ENCODE measurements at regions not wholly inside any gene's neighbourhood (a gene's known extent, or its start where the extent isn't known, plus 50 kb on each side); places are given as distances from the start of the nearest gene placed in this dataset.

DNA sequence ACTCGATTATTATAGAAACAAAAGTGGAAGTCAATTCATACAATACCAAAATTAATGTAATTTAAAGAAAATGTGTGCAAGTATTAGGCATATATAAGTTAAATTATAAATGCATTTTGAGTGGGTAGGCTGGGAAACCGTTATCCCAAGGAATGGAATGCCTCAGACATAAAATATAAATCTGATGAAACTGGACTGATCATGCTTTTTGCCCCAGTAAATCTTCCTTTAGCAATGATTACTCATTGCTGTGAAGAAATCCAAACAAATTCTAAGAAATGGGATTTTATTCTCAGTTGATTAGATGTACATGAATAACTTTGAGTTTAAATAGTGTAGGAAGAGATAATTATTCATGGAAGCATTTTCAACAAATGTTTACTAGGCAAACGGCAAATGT, 185.5 kb upstream of the KCNMB2 start:
- Mint-ChIP-seq H3K4me1 (peaks cover 9% of the 10 kb centered on the region), H3K27me3 (ENCODE audit: low read depth) (no peaks in the 10 kb centered on the region; the same call in 1 of the 2 replicates), H3K36me3 (peaks cover 8% of the 10 kb centered on the region; the same call in 1 of the 2 replicates), H3K4me3 (no peak overlapping the region), H3K27ac (no peak overlapping the region; the same call in 1 of the 2 replicates), H3K9me3 (peaks cover 13% of the 10 kb centered on the region)
- no peak for TF ChIP-seq NFYB (CRISPR knock-in tag; conservative IDR thresholded peaks at IDR 0.05; ENCODE audit: low read depth)
- TF ChIP-seq, protein P1, sequence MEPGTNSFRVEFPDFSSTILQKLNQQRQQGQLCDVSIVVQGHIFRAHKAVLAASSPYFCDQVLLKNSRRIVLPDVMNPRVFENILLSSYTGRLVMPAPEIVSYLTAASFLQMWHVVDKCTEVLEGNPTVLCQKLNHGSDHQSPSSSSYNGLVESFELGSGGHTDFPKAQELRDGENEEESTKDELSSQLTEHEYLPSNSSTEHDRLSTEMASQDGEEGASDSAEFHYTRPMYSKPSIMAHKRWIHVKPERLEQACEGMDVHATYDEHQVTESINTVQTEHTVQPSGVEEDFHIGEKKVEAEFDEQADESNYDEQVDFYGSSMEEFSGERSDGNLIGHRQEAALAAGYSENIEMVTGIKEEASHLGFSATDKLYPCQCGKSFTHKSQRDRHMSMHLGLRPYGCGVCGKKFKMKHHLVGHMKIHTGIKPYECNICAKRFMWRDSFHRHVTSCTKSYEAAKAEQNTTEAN (CRISPR knock-in tag; IDR thresholded peaks at IDR 0.05): no peak
- TF ChIP-seq, protein P2, sequence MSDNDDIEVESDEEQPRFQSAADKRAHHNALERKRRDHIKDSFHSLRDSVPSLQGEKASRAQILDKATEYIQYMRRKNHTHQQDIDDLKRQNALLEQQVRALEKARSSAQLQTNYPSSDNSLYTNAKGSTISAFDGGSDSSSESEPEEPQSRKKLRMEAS (CRISPR knock-in tag; IDR thresholded peaks at IDR 0.05): no peak
- TF ChIP-seq, protein P3, sequence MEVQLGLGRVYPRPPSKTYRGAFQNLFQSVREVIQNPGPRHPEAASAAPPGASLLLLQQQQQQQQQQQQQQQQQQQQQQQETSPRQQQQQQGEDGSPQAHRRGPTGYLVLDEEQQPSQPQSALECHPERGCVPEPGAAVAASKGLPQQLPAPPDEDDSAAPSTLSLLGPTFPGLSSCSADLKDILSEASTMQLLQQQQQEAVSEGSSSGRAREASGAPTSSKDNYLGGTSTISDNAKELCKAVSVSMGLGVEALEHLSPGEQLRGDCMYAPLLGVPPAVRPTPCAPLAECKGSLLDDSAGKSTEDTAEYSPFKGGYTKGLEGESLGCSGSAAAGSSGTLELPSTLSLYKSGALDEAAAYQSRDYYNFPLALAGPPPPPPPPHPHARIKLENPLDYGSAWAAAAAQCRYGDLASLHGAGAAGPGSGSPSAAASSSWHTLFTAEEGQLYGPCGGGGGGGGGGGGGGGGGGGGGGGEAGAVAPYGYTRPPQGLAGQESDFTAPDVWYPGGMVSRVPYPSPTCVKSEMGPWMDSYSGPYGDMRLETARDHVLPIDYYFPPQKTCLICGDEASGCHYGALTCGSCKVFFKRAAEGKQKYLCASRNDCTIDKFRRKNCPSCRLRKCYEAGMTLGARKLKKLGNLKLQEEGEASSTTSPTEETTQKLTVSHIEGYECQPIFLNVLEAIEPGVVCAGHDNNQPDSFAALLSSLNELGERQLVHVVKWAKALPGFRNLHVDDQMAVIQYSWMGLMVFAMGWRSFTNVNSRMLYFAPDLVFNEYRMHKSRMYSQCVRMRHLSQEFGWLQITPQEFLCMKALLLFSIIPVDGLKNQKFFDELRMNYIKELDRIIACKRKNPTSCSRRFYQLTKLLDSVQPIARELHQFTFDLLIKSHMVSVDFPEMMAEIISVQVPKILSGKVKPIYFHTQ (CRISPR knock-in tag; IDR thresholded peaks at IDR 0.05): no peak
- TF ChIP-seq NR1H2 (CRISPR knock-in tag; IDR thresholded peaks at IDR 0.05): no peak
- TF ChIP-seq, protein P4, sequence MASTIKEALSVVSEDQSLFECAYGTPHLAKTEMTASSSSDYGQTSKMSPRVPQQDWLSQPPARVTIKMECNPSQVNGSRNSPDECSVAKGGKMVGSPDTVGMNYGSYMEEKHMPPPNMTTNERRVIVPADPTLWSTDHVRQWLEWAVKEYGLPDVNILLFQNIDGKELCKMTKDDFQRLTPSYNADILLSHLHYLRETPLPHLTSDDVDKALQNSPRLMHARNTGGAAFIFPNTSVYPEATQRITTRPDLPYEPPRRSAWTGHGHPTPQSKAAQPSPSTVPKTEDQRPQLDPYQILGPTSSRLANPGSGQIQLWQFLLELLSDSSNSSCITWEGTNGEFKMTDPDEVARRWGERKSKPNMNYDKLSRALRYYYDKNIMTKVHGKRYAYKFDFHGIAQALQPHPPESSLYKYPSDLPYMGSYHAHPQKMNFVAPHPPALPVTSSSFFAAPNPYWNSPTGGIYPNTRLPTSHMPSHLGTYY (CRISPR knock-in tag; IDR thresholded peaks at IDR 0.05): no peak
- TF ChIP-seq TP53 (CRISPR knock-in tag; IDR thresholded peaks at IDR 0.05): no peak
- no peak for TF ChIP-seq FOXJ3 (CRISPR knock-in tag; IDR thresholded peaks at IDR 0.05; ENCODE audit: borderline replicate concordance)
- no peak for TF ChIP-seq SP1 (CRISPR knock-in tag; conservative IDR thresholded peaks at IDR 0.05)
- TF ChIP-seq ATF1 (CRISPR knock-in tag; IDR thresholded peaks at IDR 0.05): no peak
- TF ChIP-seq, protein P5, sequence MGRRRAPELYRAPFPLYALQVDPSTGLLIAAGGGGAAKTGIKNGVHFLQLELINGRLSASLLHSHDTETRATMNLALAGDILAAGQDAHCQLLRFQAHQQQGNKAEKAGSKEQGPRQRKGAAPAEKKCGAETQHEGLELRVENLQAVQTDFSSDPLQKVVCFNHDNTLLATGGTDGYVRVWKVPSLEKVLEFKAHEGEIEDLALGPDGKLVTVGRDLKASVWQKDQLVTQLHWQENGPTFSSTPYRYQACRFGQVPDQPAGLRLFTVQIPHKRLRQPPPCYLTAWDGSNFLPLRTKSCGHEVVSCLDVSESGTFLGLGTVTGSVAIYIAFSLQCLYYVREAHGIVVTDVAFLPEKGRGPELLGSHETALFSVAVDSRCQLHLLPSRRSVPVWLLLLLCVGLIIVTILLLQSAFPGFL (CRISPR knock-in tag; IDR thresholded peaks at IDR 0.05; ENCODE audit: borderline replicate concordance): no peak
- TF ChIP-seq NR3C1 (CRISPR knock-in tag; conservative IDR thresholded peaks at IDR 0.05; ENCODE audit: low read depth): no peak
- TF ChIP-seq, protein P6, sequence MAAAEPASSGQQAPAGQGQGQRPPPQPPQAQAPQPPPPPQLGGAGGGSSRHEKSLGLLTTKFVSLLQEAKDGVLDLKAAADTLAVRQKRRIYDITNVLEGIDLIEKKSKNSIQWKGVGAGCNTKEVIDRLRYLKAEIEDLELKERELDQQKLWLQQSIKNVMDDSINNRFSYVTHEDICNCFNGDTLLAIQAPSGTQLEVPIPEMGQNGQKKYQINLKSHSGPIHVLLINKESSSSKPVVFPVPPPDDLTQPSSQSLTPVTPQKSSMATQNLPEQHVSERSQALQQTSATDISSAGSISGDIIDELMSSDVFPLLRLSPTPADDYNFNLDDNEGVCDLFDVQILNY (CRISPR knock-in tag; IDR thresholded peaks at IDR 0.05): no peak
- TF ChIP-seq NFE2L1 (CRISPR knock-in tag; IDR thresholded peaks at IDR 0.05): no peak
- TF ChIP-seq, protein P7, sequence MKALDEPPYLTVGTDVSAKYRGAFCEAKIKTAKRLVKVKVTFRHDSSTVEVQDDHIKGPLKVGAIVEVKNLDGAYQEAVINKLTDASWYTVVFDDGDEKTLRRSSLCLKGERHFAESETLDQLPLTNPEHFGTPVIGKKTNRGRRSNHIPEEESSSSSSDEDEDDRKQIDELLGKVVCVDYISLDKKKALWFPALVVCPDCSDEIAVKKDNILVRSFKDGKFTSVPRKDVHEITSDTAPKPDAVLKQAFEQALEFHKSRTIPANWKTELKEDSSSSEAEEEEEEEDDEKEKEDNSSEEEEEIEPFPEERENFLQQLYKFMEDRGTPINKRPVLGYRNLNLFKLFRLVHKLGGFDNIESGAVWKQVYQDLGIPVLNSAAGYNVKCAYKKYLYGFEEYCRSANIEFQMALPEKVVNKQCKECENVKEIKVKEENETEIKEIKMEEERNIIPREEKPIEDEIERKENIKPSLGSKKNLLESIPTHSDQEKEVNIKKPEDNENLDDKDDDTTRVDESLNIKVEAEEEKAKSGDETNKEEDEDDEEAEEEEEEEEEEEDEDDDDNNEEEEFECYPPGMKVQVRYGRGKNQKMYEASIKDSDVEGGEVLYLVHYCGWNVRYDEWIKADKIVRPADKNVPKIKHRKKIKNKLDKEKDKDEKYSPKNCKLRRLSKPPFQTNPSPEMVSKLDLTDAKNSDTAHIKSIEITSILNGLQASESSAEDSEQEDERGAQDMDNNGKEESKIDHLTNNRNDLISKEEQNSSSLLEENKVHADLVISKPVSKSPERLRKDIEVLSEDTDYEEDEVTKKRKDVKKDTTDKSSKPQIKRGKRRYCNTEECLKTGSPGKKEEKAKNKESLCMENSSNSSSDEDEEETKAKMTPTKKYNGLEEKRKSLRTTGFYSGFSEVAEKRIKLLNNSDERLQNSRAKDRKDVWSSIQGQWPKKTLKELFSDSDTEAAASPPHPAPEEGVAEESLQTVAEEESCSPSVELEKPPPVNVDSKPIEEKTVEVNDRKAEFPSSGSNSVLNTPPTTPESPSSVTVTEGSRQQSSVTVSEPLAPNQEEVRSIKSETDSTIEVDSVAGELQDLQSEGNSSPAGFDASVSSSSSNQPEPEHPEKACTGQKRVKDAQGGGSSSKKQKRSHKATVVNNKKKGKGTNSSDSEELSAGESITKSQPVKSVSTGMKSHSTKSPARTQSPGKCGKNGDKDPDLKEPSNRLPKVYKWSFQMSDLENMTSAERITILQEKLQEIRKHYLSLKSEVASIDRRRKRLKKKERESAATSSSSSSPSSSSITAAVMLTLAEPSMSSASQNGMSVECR (CRISPR knock-in tag; IDR thresholded peaks at IDR 0.05; ENCODE audit: borderline replicate concordance): no peak
- no peak for TF ChIP-seq CREB1 (CRISPR knock-in tag; IDR thresholded peaks at IDR 0.05)
- no peak for TF ChIP-seq NR2C2 (CRISPR knock-in tag; IDR thresholded peaks at IDR 0.05)
- TF ChIP-seq HMGA2 (CRISPR knock-in tag; IDR thresholded peaks at IDR 0.05): no peak
- no peak for TF ChIP-seq TEAD1 (CRISPR knock-in tag; IDR thresholded peaks at IDR 0.05)
- DNase-seq (ENCODE audit: low spot score) (no peak), ATAC-seq (no peak)
- ChIA-PET CTCF (no interaction called here), POLR2A (no interaction called here)
